Rectal smooth muscle tissue (tissue), 1 donor: ENCODE measurements at regions not wholly inside any gene's neighbourhood (a gene's known extent, or its start where the extent isn't known, plus 50 kb on each side); places are given as distances from the start of the nearest gene placed in this dataset.

Source experiments
- H3K27ac ChIP-seq: one replicate; pipeline ENCODE4 v1.7.0; 2013; ENCODE audit warnings: low read depth, low read length, inconsistent platforms
- H3K27me3 ChIP-seq: one replicate; pipeline ENCODE4 v1.7.0; 2013; ENCODE audit warnings: low read length; ENCODE audit not compliant: control insufficient read depth, insufficient read depth
- H3K36me3 ChIP-seq: one replicate; pipeline ENCODE4 v1.7.0; 2013; ENCODE audit warnings: low read length; ENCODE audit not compliant: control insufficient read depth, insufficient read depth
- H3K4me1 ChIP-seq: one replicate; pipeline ENCODE4 v1.7.0; 2013; ENCODE audit warnings: low read length; ENCODE audit not compliant: control insufficient read depth, insufficient read depth
- H3K4me3 ChIP-seq: one replicate; pipeline ENCODE4 v1.7.0; 2013; ENCODE audit warnings: low read length
- H3K9ac ChIP-seq: one replicate; pipeline ENCODE4 v1.7.0; 2013; ENCODE audit warnings: low read length

GRCh38 chr14:48537600-48537999, 862.2 kb upstream of the MDGA2 start:
- H3K36me3 ChIP-seq: no peaks in the 10 kb centered on the region
- no peak overlapping the region for H3K4me3 ChIP-seq
- no peaks in the 10 kb centered on the region for H3K4me1 ChIP-seq
- no peak overlapping the region for H3K9ac ChIP-seq
- no peak overlapping the region for H3K27ac ChIP-seq
- H3K27me3 ChIP-seq: no peaks in the 10 kb centered on the region

- H3K4me1 ChIP-seq: no peaks in the 10 kb centered on the region
- H3K27me3 ChIP-seq: no peaks in the 10 kb centered on the region
Observed at GRCh38 chr14:48536318-48536717, 860.9 kb upstream of the MDGA2 start.

GRCh38 chr14:48527832-48528231, 852.4 kb upstream of the MDGA2 start:
- Histone ChIP-seq H3K9ac (no peak overlapping the region), H3K4me1 (no peaks in the 10 kb centered on the region), H3K27ac (no peak overlapping the region), H3K36me3 (no peaks in the 10 kb centered on the region), H3K27me3 (no peaks in the 10 kb centered on the region), H3K4me3 (no peak overlapping the region)

More at GRCh38 chr14:48536318-48536717, 860.9 kb upstream of the MDGA2 start:
- no peak overlapping the region for H3K9ac ChIP-seq
- H3K36me3 ChIP-seq: no peaks in the 10 kb centered on the region
- H3K27ac ChIP-seq: no peak overlapping the region
- no peak overlapping the region for H3K4me3 ChIP-seq

- Histone ChIP-seq H3K36me3 (no peaks in the 10 kb centered on the region), H3K27me3 (no peaks in the 10 kb centered on the region), H3K4me3 (no peak overlapping the region), H3K27ac (no peak overlapping the region), H3K4me1 (no peaks in the 10 kb centered on the region), H3K9ac (no peak overlapping the region)
Observed at GRCh38 chr14:48526307-48526706, 850.9 kb upstream of the MDGA2 start.

- no peak overlapping the region for H3K4me3 ChIP-seq
- H3K4me1 ChIP-seq: no peaks in the 10 kb centered on the region
- no peaks in the 10 kb centered on the region for H3K36me3 ChIP-seq
- no peak overlapping the region for H3K27ac ChIP-seq
- no peaks in the 10 kb centered on the region for H3K27me3 ChIP-seq
- no peak overlapping the region for H3K9ac ChIP-seq
Observed at GRCh38 chr14:48504921-48505320, 829.5 kb upstream of the MDGA2 start.

- H3K36me3 ChIP-seq: no peaks in the 10 kb centered on the region
- H3K27ac ChIP-seq: no peak overlapping the region
- no peak overlapping the region for H3K4me3 ChIP-seq
- no peaks in the 10 kb centered on the region for H3K4me1 ChIP-seq
- H3K9ac ChIP-seq: no peak overlapping the region
- no peaks in the 10 kb centered on the region for H3K27me3 ChIP-seq
Observed at GRCh38 chr14:48490756-48491155, 815.4 kb upstream of the MDGA2 start.

- Histone ChIP-seq H3K27me3 (no peaks in the 10 kb centered on the region), H3K9ac (no peak overlapping the region), H3K36me3 (no peaks in the 10 kb centered on the region), H3K4me1 (no peaks in the 10 kb centered on the region), H3K27ac (no peak overlapping the region), H3K4me3 (no peak overlapping the region)
Observed at GRCh38 chr14:48473944-48474343, 798.5 kb upstream of the MDGA2 start.

- H3K4me3 ChIP-seq: no peak overlapping the region
Observed at GRCh38 chr14:48456051-48456450, 780.6 kb upstream of the MDGA2 start.

GRCh38 chr14:48454887-48455286, 779.5 kb upstream of the MDGA2 start:
- Histone ChIP-seq H3K27me3 (no peaks in the 10 kb centered on the region), H3K4me3 (no peak overlapping the region), H3K4me1 (no peaks in the 10 kb centered on the region), H3K9ac (no peak overlapping the region), H3K27ac (no peak overlapping the region), H3K36me3 (no peaks in the 10 kb centered on the region)

More at GRCh38 chr14:48456051-48456450, 780.6 kb upstream of the MDGA2 start:
- H3K4me1 ChIP-seq: no peaks in the 10 kb centered on the region
- no peaks in the 10 kb centered on the region for H3K36me3 ChIP-seq
- H3K27ac ChIP-seq: no peak overlapping the region
- H3K27me3 ChIP-seq: no peaks in the 10 kb centered on the region
- H3K9ac ChIP-seq: no peak overlapping the region

- Histone ChIP-seq H3K9ac (no peak overlapping the region), H3K4me1 (no peaks in the 10 kb centered on the region), H3K27ac (no peak overlapping the region), H3K36me3 (no peaks in the 10 kb centered on the region), H3K27me3 (no peaks in the 10 kb centered on the region), H3K4me3 (no peak overlapping the region)
Observed at GRCh38 chr14:48452437-48452995, 777.1 kb upstream of the MDGA2 start.

- H3K27me3 ChIP-seq: no peaks in the 10 kb centered on the region
- H3K36me3 ChIP-seq: no peaks in the 10 kb centered on the region
- no peaks in the 10 kb centered on the region for H3K4me1 ChIP-seq
- H3K9ac ChIP-seq: no peak overlapping the region
- no peak overlapping the region for H3K27ac ChIP-seq
- no peak overlapping the region for H3K4me3 ChIP-seq
Observed at GRCh38 chr14:48435221-48435620, 759.8 kb upstream of the MDGA2 start.

GRCh38 chr14:48430805-48431204, 755.4 kb upstream of the MDGA2 start:
- Histone ChIP-seq H3K4me1 (no peaks in the 10 kb centered on the region), H3K9ac (no peak overlapping the region), H3K36me3 (no peaks in the 10 kb centered on the region), H3K27ac (no peak overlapping the region), H3K4me3 (no peak overlapping the region), H3K27me3 (no peaks in the 10 kb centered on the region)

- no peak overlapping the region for H3K27ac ChIP-seq
- no peaks in the 10 kb centered on the region for H3K27me3 ChIP-seq
- no peak overlapping the region for H3K4me3 ChIP-seq
- no peak overlapping the region for H3K9ac ChIP-seq
- no peaks in the 10 kb centered on the region for H3K36me3 ChIP-seq
- H3K4me1 ChIP-seq: no peaks in the 10 kb centered on the region
Observed at GRCh38 chr14:48429512-48429911, 754.1 kb upstream of the MDGA2 start.
